ENCODE measurements at regions not wholly inside any gene's neighbourhood (a gene's known extent, or its start where the extent isn't known, plus 50 kb on each side); places are given as distances from the start of the nearest gene placed in this dataset.
"Not testable (repeated sequence)": the region's sequence is repeated elsewhere in the genome, so short reads cannot be mapped to it uniquely, and the experiment has no call there.

- no peak for DNase-seq
Observed at GRCh38 chr2:236980961-236981360, 104.7 kb upstream of the COPS8 start.

GRCh38 chr2:236981701-236982485 is 103.8 kb upstream of the COPS8 start:
- no peak for DNase-seq

- DNase-seq = no peak
Observed at GRCh38 chr2:236982693-236983455, 102.8 kb upstream of the COPS8 start.

- no peak for DNase-seq
Observed at GRCh38 chr2:236984046-236984445, 101.6 kb upstream of the COPS8 start.

- no peak for DNase-seq
Observed at GRCh38 chr2:236985761-236986339, 99.8 kb upstream of the COPS8 start.

DNA sequence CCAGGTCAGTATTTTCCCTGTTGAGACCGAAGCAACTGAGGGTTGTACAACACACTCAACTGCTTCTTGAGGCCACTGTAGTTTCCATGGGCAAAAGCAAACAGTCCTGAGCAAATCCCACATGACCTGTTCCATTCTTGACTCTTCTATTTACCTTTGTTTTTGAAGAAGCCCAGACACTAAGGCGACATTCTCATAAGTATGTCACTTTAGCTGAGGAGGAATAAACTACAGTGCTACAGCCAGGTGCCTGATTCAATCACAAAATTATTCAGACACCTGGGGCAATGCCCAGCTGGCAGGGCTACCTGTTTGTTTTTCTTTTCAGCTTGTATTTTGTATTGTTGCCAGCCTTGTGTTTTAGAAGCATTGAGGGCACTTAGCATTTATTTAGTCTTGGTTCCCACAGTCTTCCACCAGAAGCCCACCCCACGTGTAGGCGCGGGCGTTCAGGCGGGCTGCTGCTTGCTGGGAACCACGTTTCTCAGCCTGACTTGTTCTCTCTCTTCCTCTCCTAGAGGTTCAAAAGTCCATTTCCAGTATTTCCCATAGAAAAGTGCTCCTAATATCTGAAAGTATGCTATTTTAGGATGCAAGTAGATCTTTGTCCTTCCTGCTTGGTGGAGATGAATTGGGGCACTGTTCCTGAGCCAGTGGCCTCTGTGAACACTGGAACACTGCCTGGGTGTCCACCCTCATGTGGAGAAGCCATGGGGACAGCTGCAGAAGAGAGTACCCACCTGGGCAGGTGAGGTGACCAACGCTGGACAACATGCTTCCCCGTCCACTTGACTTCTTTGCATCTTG is 99.0 kb upstream of the COPS8 start:
- DNase-seq = no peak

DNA sequence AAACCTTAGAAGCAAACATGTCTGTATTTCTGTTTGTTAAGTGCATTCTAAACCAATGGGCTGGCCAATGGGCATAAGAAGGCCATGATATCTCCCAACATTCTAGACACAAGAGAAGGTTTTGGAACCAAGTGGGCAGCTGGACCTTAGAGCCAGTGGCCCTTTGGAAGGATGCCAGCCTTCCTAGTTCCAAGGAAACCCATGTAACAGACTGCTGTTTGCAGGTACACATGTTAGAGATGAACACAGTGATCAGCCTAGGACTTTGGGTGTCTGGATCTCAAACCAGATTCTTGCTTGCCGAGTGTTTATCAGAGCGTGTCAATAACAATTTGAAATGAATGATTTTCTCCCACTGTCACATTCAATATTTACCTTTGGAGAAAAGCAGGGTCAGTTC is 97.5 kb upstream of the COPS8 start:
- no peak for DNase-seq

DNA sequence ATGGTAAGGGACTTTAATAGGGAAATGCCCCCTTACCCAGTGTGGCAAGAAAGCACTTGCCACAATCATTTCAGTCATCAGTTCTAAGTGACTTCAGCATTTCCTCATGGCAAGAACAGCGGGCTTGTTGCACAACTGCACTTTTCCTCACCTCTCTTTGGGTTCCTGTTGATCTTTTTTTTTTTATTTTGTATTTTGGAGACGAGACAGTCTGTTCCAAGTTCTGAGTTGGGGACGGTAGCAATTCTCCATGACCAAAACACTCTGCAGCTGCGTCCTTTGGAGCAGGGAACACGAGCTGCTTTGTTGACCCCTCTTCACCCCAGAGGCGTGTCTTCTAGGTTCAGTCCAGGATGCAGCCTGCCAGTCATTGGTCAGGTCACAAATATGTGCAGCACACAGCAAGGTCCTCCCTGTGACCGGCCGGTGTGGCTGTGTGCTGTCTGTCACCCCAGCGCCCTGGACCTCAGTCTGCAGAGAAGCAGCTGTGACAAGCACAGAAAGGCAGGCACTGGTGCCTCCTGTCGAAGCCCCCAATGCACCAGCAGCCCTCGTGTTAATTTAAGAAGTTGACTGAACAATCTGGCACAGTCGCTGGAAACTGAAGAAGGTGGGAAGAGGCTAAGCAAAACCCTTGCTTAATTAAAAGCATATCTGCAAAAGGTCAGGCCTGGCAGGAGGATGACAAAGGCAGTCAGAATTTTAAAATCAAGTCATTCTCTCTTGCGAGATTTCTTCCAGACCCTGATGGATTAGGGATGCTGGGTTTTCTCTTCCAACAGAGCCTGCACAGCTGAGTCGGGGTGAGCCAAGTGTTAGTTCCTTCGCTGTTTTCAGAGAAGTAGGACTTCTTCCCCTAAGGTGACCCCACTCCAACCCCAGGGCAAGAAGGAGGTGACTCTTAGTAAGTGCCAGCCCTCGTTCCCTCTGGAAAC is 96.7 kb upstream of the COPS8 start:
- DNase-seq = no peak

DNA sequence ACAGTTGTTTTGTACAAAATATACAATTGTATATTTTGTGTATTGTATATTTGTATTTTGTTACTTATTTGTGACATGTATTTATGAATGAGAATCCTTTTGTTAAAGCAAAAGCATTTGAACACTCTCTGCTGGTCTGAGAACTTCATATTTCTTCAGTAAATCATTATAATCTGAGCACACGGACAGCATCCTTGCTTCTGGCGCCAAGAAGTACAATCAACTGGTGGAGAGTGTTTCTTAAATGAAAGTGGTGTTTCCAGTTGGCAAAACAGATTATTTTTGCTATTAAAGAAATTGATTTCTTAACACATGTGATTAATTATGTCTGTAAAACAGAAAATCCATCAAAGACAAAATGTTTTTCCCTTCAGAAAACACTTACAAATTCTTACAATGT is 95.1 kb upstream of the COPS8 start:
- DNase-seq = no peak

GRCh38 chr2:236991874-236992273 is 93.8 kb upstream of the COPS8 start:
- no peak for DNase-seq

GRCh38 chr2:236993286-236993685 is 92.4 kb upstream of the COPS8 start:
- DNase-seq = no peak

GRCh38 chr2:236994361-236994760 is 91.3 kb upstream of the COPS8 start:
- DNase-seq = no peak

GRCh38 chr2:236997069-236997715 is 88.5 kb upstream of the COPS8 start:
- DNase-seq = no peak

- no peak for DNase-seq
Observed at GRCh38 chr2:236998236-236998635, 87.5 kb upstream of the COPS8 start.

- no peak for DNase-seq
Observed at GRCh38 chr2:236998758-236999157, 86.9 kb upstream of the COPS8 start.

DNA sequence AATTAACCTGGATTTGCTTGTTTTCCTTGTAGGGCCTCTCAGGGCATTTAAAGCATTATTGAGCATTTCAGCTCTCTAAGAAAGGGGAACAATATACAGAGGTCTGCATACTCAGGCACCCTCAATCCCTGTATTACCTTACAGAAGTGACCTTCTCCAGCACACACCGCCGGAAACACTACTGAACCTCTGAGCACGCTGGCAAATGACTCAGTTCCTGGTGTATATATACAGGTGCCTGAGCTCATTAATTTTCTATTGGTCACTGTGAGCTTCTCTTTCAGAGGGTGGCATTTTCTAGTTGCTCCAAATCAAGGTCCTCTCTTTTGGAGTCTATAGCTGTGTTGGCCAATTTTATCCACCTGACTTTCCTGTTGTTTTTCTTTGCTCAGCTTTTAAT is 85.2 kb upstream of the COPS8 start:
- no peak for DNase-seq

GRCh38 chr2:237005341-237005740 is 80.3 kb upstream of the COPS8 start:
- not testable (repeated sequence) for DNase-seq

DNA sequence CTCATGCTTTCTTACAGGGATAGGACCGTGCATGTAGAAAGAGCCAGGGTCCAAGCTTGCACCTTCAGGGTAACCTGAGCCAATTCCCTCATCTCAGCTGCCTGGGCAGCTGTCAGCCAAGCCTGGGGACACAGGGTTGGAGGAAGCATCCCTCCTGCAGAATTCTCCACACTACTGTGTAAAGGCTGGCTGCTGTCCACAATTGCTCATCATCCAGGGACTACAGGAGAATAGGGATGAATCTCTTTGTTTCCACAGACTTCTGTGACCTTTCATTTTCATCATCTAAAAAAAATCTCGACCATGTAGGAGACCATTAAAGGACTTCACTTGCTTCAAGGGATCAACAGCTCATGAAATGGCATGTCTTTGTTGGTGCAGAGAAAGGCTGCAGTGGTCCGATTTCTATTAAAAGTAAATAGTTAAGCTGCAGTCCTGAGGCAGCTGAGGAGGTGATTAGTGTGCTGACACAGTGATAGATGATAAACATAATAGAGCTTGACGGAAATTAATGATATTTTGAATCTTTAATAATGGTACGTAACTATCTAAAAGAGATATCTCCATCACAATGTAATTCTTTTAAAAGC is 74.4 kb upstream of the COPS8 start:
- no peak for DNase-seq

DNA sequence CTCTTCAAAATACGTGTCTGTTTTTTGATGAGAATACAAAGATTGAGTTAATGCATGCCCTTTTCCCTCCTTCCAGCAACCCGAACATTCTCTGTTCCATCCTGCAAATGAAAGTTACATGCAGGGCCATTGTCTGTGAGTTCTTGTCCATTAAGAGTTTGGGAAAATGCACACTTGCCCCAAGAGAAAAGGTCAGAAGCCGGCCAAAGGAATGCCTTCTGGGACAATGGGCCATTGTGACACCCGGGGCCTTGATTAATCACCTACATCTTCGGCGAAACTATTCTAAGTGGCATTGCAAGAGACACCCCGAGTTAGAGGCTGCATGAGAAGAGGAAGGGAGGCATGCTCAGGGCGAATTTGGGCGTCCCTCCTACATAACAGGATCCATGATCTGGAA is 73.7 kb upstream of the COPS8 start:
- no peak for DNase-seq

- no peak for DNase-seq
Observed at GRCh38 chr2:237012577-237013267, 73.0 kb upstream of the COPS8 start.

Data from activated CD4-positive, alpha-beta T cell treated with anti-CD3 and anti-CD28 coated beads, Interleukin-2, Interleukin-6, amounts not matched to agents 100 ng/mL and 50 ng/mL, durations not matched to agents 16 hours and 8 hours (primary cell).